Breast epithelium (tissue), 3 donors: ENCODE measurements at regions not wholly inside any gene's neighbourhood (a gene's known extent, or its start where the extent isn't known, plus 50 kb on each side); places are given as distances from the start of the nearest gene placed in this dataset.

Experiments
- POLR2A ChIP-seq: fragments of 450-650 bp; IDR thresholded peaks from one replicate; pipeline ENCODE4 v1.6.1; 2016; ENCODE audit warnings: antibody characterized with exemption, mild to moderate bottlenecking, moderate library complexity
- TF ChIP-seq, protein P1 (sequence below), 3 donors: fragments of 450-650 bp; IDR thresholded peaks; one replicate each; pipeline ENCODE4 v1.5.1; 2016 to 2017; ENCODE audit warnings: antibody characterized with exemption in 3 of 3, mild to moderate bottlenecking in 3 of 3, moderate library complexity in 3 of 3

- TF ChIP-seq, protein P1, sequence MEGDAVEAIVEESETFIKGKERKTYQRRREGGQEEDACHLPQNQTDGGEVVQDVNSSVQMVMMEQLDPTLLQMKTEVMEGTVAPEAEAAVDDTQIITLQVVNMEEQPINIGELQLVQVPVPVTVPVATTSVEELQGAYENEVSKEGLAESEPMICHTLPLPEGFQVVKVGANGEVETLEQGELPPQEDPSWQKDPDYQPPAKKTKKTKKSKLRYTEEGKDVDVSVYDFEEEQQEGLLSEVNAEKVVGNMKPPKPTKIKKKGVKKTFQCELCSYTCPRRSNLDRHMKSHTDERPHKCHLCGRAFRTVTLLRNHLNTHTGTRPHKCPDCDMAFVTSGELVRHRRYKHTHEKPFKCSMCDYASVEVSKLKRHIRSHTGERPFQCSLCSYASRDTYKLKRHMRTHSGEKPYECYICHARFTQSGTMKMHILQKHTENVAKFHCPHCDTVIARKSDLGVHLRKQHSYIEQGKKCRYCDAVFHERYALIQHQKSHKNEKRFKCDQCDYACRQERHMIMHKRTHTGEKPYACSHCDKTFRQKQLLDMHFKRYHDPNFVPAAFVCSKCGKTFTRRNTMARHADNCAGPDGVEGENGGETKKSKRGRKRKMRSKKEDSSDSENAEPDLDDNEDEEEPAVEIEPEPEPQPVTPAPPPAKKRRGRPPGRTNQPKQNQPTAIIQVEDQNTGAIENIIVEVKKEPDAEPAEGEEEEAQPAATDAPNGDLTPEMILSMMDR (IDR thresholded peaks at IDR 0.05) = no peak
- TF ChIP-seq POLR2A = no peak
Observed at GRCh38 chr21:34019402-34019801, 54.0 kb upstream of the MRPS6 start.
